H7 (cell line): ENCODE measurements at regions not wholly inside any gene's neighbourhood (a gene's known extent, or its start where the extent isn't known, plus 50 kb on each side); places are given as distances from the start of the nearest gene placed in this dataset.

Experiments
- DNase-seq: peaks from one replicate; pipeline ENCODE4 v3.0.0; 2012
- H3K27me3 ChIP-seq: 2 replicates; pipeline ENCODE4 v1.6.0; 2011; ENCODE audit warnings: mild to moderate bottlenecking, low read length; ENCODE audit not compliant: control insufficient read depth, insufficient read depth
- H3K36me3 ChIP-seq: replicated peaks from 2 replicates; pipeline ENCODE4 v1.5.1; 2011; ENCODE audit warnings: low read length; ENCODE audit not compliant: control insufficient read depth, insufficient read depth
- H3K4me3 ChIP-seq: 2 replicates; pipeline ENCODE4 v1.5.1; 2011; ENCODE audit warnings: low read depth, mild to moderate bottlenecking, control low read depth, low read length, moderate library complexity; ENCODE audit not compliant: insufficient read depth

- Histone ChIP-seq H3K27me3 (no peaks in the 10 kb centered on the region), H3K4me3 (no peak overlapping the region), H3K36me3 (no peaks in the 10 kb centered on the region)
- no peak for DNase-seq
Measured at GRCh38 chr6:139480356-139481165, 106.1 kb upstream of the CITED2 start.

- Histone ChIP-seq H3K36me3 (no peaks in the 10 kb centered on the region), H3K4me3 (no peak overlapping the region), H3K27me3 (no peaks in the 10 kb centered on the region)
- no peak for DNase-seq
Measured at GRCh38 chr6:139479433-139480222, 105.2 kb upstream of the CITED2 start.

- no peak overlapping the region for H3K4me3 ChIP-seq
- H3K27me3 ChIP-seq: no peaks in the 10 kb centered on the region
- H3K36me3 ChIP-seq: no peaks in the 10 kb centered on the region
- DNase-seq: no peak
Measured at GRCh38 chr6:139475646-139476045, 101.2 kb upstream of the CITED2 start.

GRCh38 chr6:139475241-139475640 lies 100.8 kb upstream of the CITED2 start:
- DNase-seq: no peak
- H3K4me3 ChIP-seq: no peak overlapping the region
- no peaks in the 10 kb centered on the region for H3K27me3 ChIP-seq
- no peaks in the 10 kb centered on the region for H3K36me3 ChIP-seq

GRCh38 chr6:139474145-139475108 lies 100.0 kb upstream of the CITED2 start:
- peak; percentile 9 for DNase-seq
- Histone ChIP-seq H3K36me3 (no peaks in the 10 kb centered on the region), H3K4me3 (no peak overlapping the region), H3K27me3 (no peaks in the 10 kb centered on the region)

- no peaks in the 10 kb centered on the region for H3K36me3 ChIP-seq
- no peak overlapping the region for H3K4me3 ChIP-seq
- DNase-seq: no peak
- H3K27me3 ChIP-seq: no peaks in the 10 kb centered on the region
Measured at GRCh38 chr6:139473731-139474130, 99.3 kb upstream of the CITED2 start.

GRCh38 chr6:139473231-139473701 lies 98.8 kb upstream of the CITED2 start:
- Histone ChIP-seq H3K36me3 (no peaks in the 10 kb centered on the region), H3K27me3 (no peaks in the 10 kb centered on the region), H3K4me3 (no peak overlapping the region)
- DNase-seq: no peak

GRCh38 chr6:139472351-139473015 lies 98.0 kb upstream of the CITED2 start:
- no peak for DNase-seq
- H3K27me3 ChIP-seq: no peaks in the 10 kb centered on the region

GRCh38 chr6:139470997-139471396 lies 96.5 kb upstream of the CITED2 start:
- no peaks in the 10 kb centered on the region for H3K36me3 ChIP-seq
- DNase-seq: no peak
- H3K4me3 ChIP-seq: no peak overlapping the region

More at GRCh38 chr6:139472351-139473015, 98.0 kb upstream of the CITED2 start:
- Histone ChIP-seq H3K36me3 (no peaks in the 10 kb centered on the region), H3K4me3 (no peak overlapping the region)

GRCh38 chr6:139468178-139468819 lies 93.9 kb upstream of the CITED2 start:
- no peak for DNase-seq

More at GRCh38 chr6:139470997-139471396, 96.5 kb upstream of the CITED2 start:
- H3K27me3 ChIP-seq: no peaks in the 10 kb centered on the region

GRCh38 chr6:139457476-139457875 lies 83.0 kb upstream of the CITED2 start:
- H3K4me3 ChIP-seq: no peak overlapping the region
- H3K27me3 ChIP-seq: no peaks in the 10 kb centered on the region
- DNase-seq: no peak
- no peaks in the 10 kb centered on the region for H3K36me3 ChIP-seq

More at GRCh38 chr6:139468178-139468819, 93.9 kb upstream of the CITED2 start:
- no peak overlapping the region for H3K4me3 ChIP-seq
- H3K27me3 ChIP-seq: no peaks in the 10 kb centered on the region
- H3K36me3 ChIP-seq: no peaks in the 10 kb centered on the region

- Histone ChIP-seq H3K4me3 (no peak overlapping the region), H3K27me3 (no peaks in the 10 kb centered on the region), H3K36me3 (no peaks in the 10 kb centered on the region)
- DNase-seq: no peak
Measured at GRCh38 chr6:139452148-139452876, 77.9 kb upstream of the CITED2 start.

GRCh38 chr6:139449611-139450000 lies 75.2 kb upstream of the CITED2 start:
- Histone ChIP-seq H3K4me3 (no peak overlapping the region), H3K27me3 (no peaks in the 10 kb centered on the region), H3K36me3 (no peaks in the 10 kb centered on the region)
- DNase-seq: no peak
